ENCODE measurements at regions not wholly inside any gene's neighbourhood (a gene's known extent, or its start where the extent isn't known, plus 50 kb on each side); places are given as distances from the start of the nearest gene placed in this dataset.

- no peak for TF ChIP-seq CTCF (IDR thresholded peaks at IDR 0.05 in 2 of 3, conservative IDR thresholded peaks at IDR 0.05 in 1 of 3; ENCODE audit: borderline replicate concordance in 1 of 3, insufficient read depth in 1 of 3, low read depth in 2 of 3, low read length in 2 of 3)
- TF ChIP-seq SP1 (IDR thresholded peaks at IDR 0.05; ENCODE audit: low read depth) = no peak
- TF ChIP-seq EZH2phosphoT487 (IDR thresholded peaks at IDR 0.05; ENCODE audit: borderline replicate concordance) = no peak
- TF ChIP-seq ZNF274 (IDR thresholded peaks at IDR 0.05; ENCODE audit: low read depth, low read length) = no peak
- TF ChIP-seq POLR2AphosphoS5 (IDR thresholded peaks at IDR 0.05; ENCODE audit: low read depth, low read length) = no peak
- TF ChIP-seq POLR2A (IDR thresholded peaks at IDR 0.05; ENCODE audit: borderline replicate concordance, extremely low read depth, insufficient read depth, insufficient read length) = no peak
- no peak for TF ChIP-seq YY1 (IDR thresholded peaks at IDR 0.05; ENCODE audit: extremely low read depth, insufficient replicate concordance, low read depth, low read length)
- no peak for TF ChIP-seq ZFX (IDR thresholded peaks at IDR 0.05)
- TF ChIP-seq REST (IDR thresholded peaks at IDR 0.05; ENCODE audit: low read depth) = no peak
Measured at GRCh38 chr6:126913651-126914050, 204.8 kb upstream of the RSPO3 start.
